ENCODE measurements at regions not wholly inside any gene's neighbourhood (a gene's known extent, or its start where the extent isn't known, plus 50 kb on each side); places are given as distances from the start of the nearest gene placed in this dataset.

GRCh38 chr6:145286916-145287315, 448.4 kb downstream of the EPM2A start:
- no peak for DNase-seq (ENCODE audit: low spot score in 2 of 2)
- no peak for FAIRE-seq

- DNase-seq (ENCODE audit: low spot score in 2 of 2): no peak
- FAIRE-seq: no peak
These were observed 445.7 kb downstream of the EPM2A start for GRCh38 chr6:145289573-145289972.

GRCh38 chr6:145290122-145290521, 445.2 kb downstream of the EPM2A start:
- DNase-seq (ENCODE audit: low spot score in 2 of 2) (no peak), FAIRE-seq (no peak)

GRCh38 chr6:145292066-145292465, 443.3 kb downstream of the EPM2A start:
- no peak for DNase-seq (ENCODE audit: low spot score in 2 of 2)
- no peak for FAIRE-seq

GRCh38 chr6:145294942-145295341, 440.4 kb downstream of the EPM2A start:
- DNase-seq (ENCODE audit: low spot score in 2 of 2): no peak
- no peak for FAIRE-seq

GRCh38 chr6:145295746-145296145, 439.6 kb downstream of the EPM2A start:
- no peak for FAIRE-seq

GRCh38 chr6:145305670-145306069, 429.6 kb downstream of the EPM2A start:
- FAIRE-seq (no peak), DNase-seq (ENCODE audit: low spot score in 2 of 2) (no peak)

More at GRCh38 chr6:145295746-145296145, 439.6 kb downstream of the EPM2A start:
- no peak for DNase-seq (ENCODE audit: low spot score in 2 of 2)

- FAIRE-seq: no peak
- no peak for DNase-seq (ENCODE audit: low spot score in 2 of 2)
These were observed 428.8 kb downstream of the EPM2A start for GRCh38 chr6:145306489-145306888.

- no peak for FAIRE-seq
These were observed 425.3 kb downstream of the EPM2A start for GRCh38 chr6:145309842-145310535.

GRCh38 chr6:145312481-145312880, 422.8 kb downstream of the EPM2A start:
- DNase-seq (ENCODE audit: low spot score in 2 of 2): no peak

More at GRCh38 chr6:145309842-145310535, 425.3 kb downstream of the EPM2A start:
- no peak for DNase-seq (ENCODE audit: low spot score in 2 of 2)

GRCh38 chr6:145313041-145313855, 422.1 kb downstream of the EPM2A start:
- no peak for FAIRE-seq
- no peak for DNase-seq (ENCODE audit: low spot score in 2 of 2)

More at GRCh38 chr6:145312481-145312880, 422.8 kb downstream of the EPM2A start:
- no peak for FAIRE-seq

- FAIRE-seq (no peak), DNase-seq (ENCODE audit: low spot score in 2 of 2) (no peak)
These were observed 419.2 kb downstream of the EPM2A start for GRCh38 chr6:145315982-145316600.

- DNase-seq (ENCODE audit: low spot score in 2 of 2) (no peak), FAIRE-seq (no peak)
These were observed 416.4 kb downstream of the EPM2A start for GRCh38 chr6:145318952-145319351.

GRCh38 chr6:145319605-145320004, 415.7 kb downstream of the EPM2A start:
- FAIRE-seq (no peak), DNase-seq (ENCODE audit: low spot score in 2 of 2) (no peak)

- FAIRE-seq (no peak), DNase-seq (ENCODE audit: low spot score in 2 of 2) (no peak)
These were observed 411.7 kb downstream of the EPM2A start for GRCh38 chr6:145323646-145324045.

GRCh38 chr6:145327586-145327985, 407.7 kb downstream of the EPM2A start:
- FAIRE-seq (no peak), DNase-seq (ENCODE audit: low spot score in 2 of 2) (no peak)

- DNase-seq (ENCODE audit: low spot score in 2 of 2) (no peak), FAIRE-seq (no peak)
These were observed 406.1 kb downstream of the EPM2A start for GRCh38 chr6:145329257-145329656.

- no peak for DNase-seq (ENCODE audit: low spot score in 2 of 2)
- no peak for FAIRE-seq
These were observed 404.3 kb downstream of the EPM2A start for GRCh38 chr6:145331066-145331465.

- FAIRE-seq (no peak), DNase-seq (ENCODE audit: low spot score in 2 of 2) (no peak)
These were observed 403.3 kb downstream of the EPM2A start for GRCh38 chr6:145332011-145332410.

- FAIRE-seq (no peak), DNase-seq (ENCODE audit: low spot score in 2 of 2) (no peak)
These were observed 399.2 kb downstream of the EPM2A start for GRCh38 chr6:145336119-145336518.

GRCh38 chr6:145339089-145339488, 396.2 kb downstream of the EPM2A start:
- no peak for FAIRE-seq
- DNase-seq (ENCODE audit: low spot score in 2 of 2): no peak
